Esophagus (tissue), 2 donors: ENCODE measurements at regions not wholly inside any gene's neighbourhood (a gene's known extent, or its start where the extent isn't known, plus 50 kb on each side); places are given as distances from the start of the nearest gene placed in this dataset.
"Not testable (repeated sequence)": the region's sequence is repeated elsewhere in the genome, so short reads cannot be mapped to it uniquely, and the experiment has no call there.

Source experiments
- H3K27ac ChIP-seq, 2 donors: one replicate each; pipeline ENCODE4 v1.5.1; 2013; ENCODE audit warnings: low read depth in 2 of 2, mild to moderate bottlenecking in 2 of 2, inconsistent platforms in 1 of 2, low read length in 1 of 2, moderate library complexity in 1 of 2
- H3K27me3 ChIP-seq, 2 donors: one replicate each; pipeline ENCODE4 v1.6.1; 2013; ENCODE audit warnings: low read length in 2 of 2, control low read depth in 1 of 2, mild to moderate bottlenecking in 1 of 2; ENCODE audit not compliant: insufficient read depth in 2 of 2, control insufficient read depth in 1 of 2
- H3K36me3 ChIP-seq, 2 donors: one replicate each; pipeline ENCODE4 v1.6.1; 2013; ENCODE audit warnings: low read length in 1 of 2; ENCODE audit not compliant: control insufficient read depth in 2 of 2, insufficient read depth in 2 of 2
- H3K4me1 ChIP-seq, 2 donors: one replicate each; pipeline ENCODE4 v1.6.1; 2013; ENCODE audit warnings: low read length in 1 of 2; ENCODE audit not compliant: control insufficient read depth in 2 of 2, insufficient read depth in 2 of 2
- H3K4me3 ChIP-seq, 2 donors: one replicate each; pipeline ENCODE4 v1.5.1; 2013; ENCODE audit warnings: low read length in 2 of 2, mild to moderate bottlenecking in 2 of 2, low read depth in 1 of 2, moderate library complexity in 1 of 2
- H3K9me3 ChIP-seq, 2 donors: one replicate each; pipeline ENCODE4 v1.6.1; 2013; ENCODE audit warnings: mild to moderate bottlenecking in 2 of 2, low read depth in 1 of 2, low read length in 1 of 2, moderate library complexity in 1 of 2; ENCODE audit not compliant: control insufficient read depth in 2 of 2, insufficient read depth in 1 of 2
- WGBS, 2 donors: extraction: QIAGEN DNeasy Blood & Tissue Kit; methylation state at CpG; one replicate each; pipeline ENCODE4 v1.1.7; 2013; 5-methylcytosine and 5-hydroxymethylcytosine counted together
- donor health status: healthy with polysubstance abuse.
- donor health status: Bipolar disorder and iron deficiency.

- Histone ChIP-seq H3K27me3 (peaks cover 0 to 3% of the 10 kb centered on the region in 2 donors), H3K36me3 (no peaks in the 10 kb centered on the region), H3K4me3 (no peak overlapping the region), H3K27ac (no peak overlapping the region), H3K4me1 (peaks cover 0 to 8% of the 10 kb centered on the region in 2 donors), H3K9me3 (no peaks in the 10 kb centered on the region)
- WGBS, 2 donors: 83 to 85% methylated on average over 13 of the region's 13 CpGs
Observed at GRCh38 chr13:44732503-44733098, 156.5 kb upstream of the TSC22D1 start.

GRCh38 chr13:44730851-44731250, 154.7 kb upstream of the TSC22D1 start:
- no peak overlapping the region for H3K4me3 ChIP-seq
- no peaks in the 10 kb centered on the region for H3K9me3 ChIP-seq
- no peaks in the 10 kb centered on the region for H3K36me3 ChIP-seq
- H3K4me1 ChIP-seq: peaks cover 0 to 8% of the 10 kb centered on the region in 2 donors
- WGBS, 2 donors: 0% methylated on average over 1 of the region's 1 CpG
- peaks cover 0 to 3% of the 10 kb centered on the region in 2 donors for H3K27me3 ChIP-seq
- H3K27ac ChIP-seq: no peak overlapping the region

GRCh38 chr13:44730099-44730498, 154.0 kb upstream of the TSC22D1 start:
- WGBS, 2 donors: 87 to 90% methylated on average over 15 of the region's 15 CpGs
- H3K27me3 ChIP-seq: peaks cover 0 to 3% of the 10 kb centered on the region in 2 donors
- no peak overlapping the region for H3K4me3 ChIP-seq
- H3K4me1 ChIP-seq: peaks cover 0 to 8% of the 10 kb centered on the region in 2 donors
- H3K36me3 ChIP-seq: no peaks in the 10 kb centered on the region
- peak overlapping the region in 1 of 2 donors; percentile 19 for H3K27ac ChIP-seq
- no peaks in the 10 kb centered on the region for H3K9me3 ChIP-seq

GRCh38 chr13:44727591-44727990, 151.5 kb upstream of the TSC22D1 start:
- H3K4me3 ChIP-seq, H3K36me3 ChIP-seq, H3K9me3 ChIP-seq, H3K27me3 ChIP-seq, H3K4me1 ChIP-seq, H3K27ac ChIP-seq: not testable (repeated sequence)
- WGBS, 2 donors: 83% methylated on average over 7 of the region's 7 CpGs

- WGBS, 2 donors: 56 to 62% methylated on average over 6 of the region's 6 CpGs
- Histone ChIP-seq H3K27ac (no peak overlapping the region), H3K4me1 (no peaks in the 10 kb centered on the region), H3K9me3 (no peaks in the 10 kb centered on the region), H3K27me3 (peaks cover 0 to 3% of the 10 kb centered on the region in 2 donors), H3K4me3 (no peak overlapping the region), H3K36me3 (no peaks in the 10 kb centered on the region)
Observed at GRCh38 chr13:44726778-44727177, 150.6 kb upstream of the TSC22D1 start.

GRCh38 chr13:44726214-44726613, 150.1 kb upstream of the TSC22D1 start:
- no peak overlapping the region for H3K4me3 ChIP-seq
- H3K9me3 ChIP-seq: no peaks in the 10 kb centered on the region
- peaks cover 0 to 3% of the 10 kb centered on the region in 2 donors for H3K27me3 ChIP-seq
- no peaks in the 10 kb centered on the region for H3K4me1 ChIP-seq
- WGBS, 2 donors: 70 to 83% methylated on average over 3 of the region's 3 CpGs
- no peaks in the 10 kb centered on the region for H3K36me3 ChIP-seq
- no peak overlapping the region for H3K27ac ChIP-seq

GRCh38 chr13:44719857-44720671, 143.9 kb upstream of the TSC22D1 start:
- Histone ChIP-seq H3K27ac (no peak overlapping the region), H3K27me3 (no peaks in the 10 kb centered on the region), H3K4me3 (no peak overlapping the region), H3K9me3 (no peaks in the 10 kb centered on the region), H3K4me1 (no peaks in the 10 kb centered on the region), H3K36me3 (no peaks in the 10 kb centered on the region)
- 82 to 84% methylated on average over 3 of the region's 3 CpGs for whole genome bisulfite sequencing, 2 donors

- Histone ChIP-seq H3K9me3 (no peaks in the 10 kb centered on the region), H3K36me3 (no peaks in the 10 kb centered on the region), H3K27me3 (no peaks in the 10 kb centered on the region), H3K27ac (no peak overlapping the region), H3K4me1 (peaks cover 0 to 3% of the 10 kb centered on the region in 2 donors), H3K4me3 (no peak overlapping the region)
- WGBS, 2 donors: 89% methylated on average over 4 of the region's 4 CpGs
Observed at GRCh38 chr13:44718467-44718866, 142.3 kb upstream of the TSC22D1 start.

GRCh38 chr13:44715287-44716230, 139.4 kb upstream of the TSC22D1 start:
- peak overlapping the region in 1 of 2 donors; percentile 47 for H3K27ac ChIP-seq
- no peaks in the 10 kb centered on the region for H3K27me3 ChIP-seq
- H3K4me1 ChIP-seq: peaks cover 0 to 3% of the 10 kb centered on the region in 2 donors
- H3K9me3 ChIP-seq: no peaks in the 10 kb centered on the region
- WGBS, 2 donors: 44 to 48% methylated on average over 11 of the region's 11 CpGs
- no peak overlapping the region for H3K4me3 ChIP-seq
- H3K36me3 ChIP-seq: no peaks in the 10 kb centered on the region
